ENCODE measurements at regions not wholly inside any gene's neighbourhood (a gene's known extent, or its start where the extent isn't known, plus 50 kb on each side); places are given as distances from the start of the nearest gene placed in this dataset.
A peak's percentile ranks its signal among the peaks of the same experiment; 100 is the strongest.

- DNase-seq, result no peak
Observed at GRCh38 chr12:124167141-124167540, 127.8 kb upstream of the RFLNA start.

GRCh38 chr12:124168016-124168786 lies 126.7 kb upstream of the RFLNA start:
- no peak for DNase-seq

GRCh38 chr12:124169577-124170284 lies 125.2 kb upstream of the RFLNA start:
- DNase-seq, result no peak

- DNase-seq, result no peak
Observed at GRCh38 chr12:124170760-124171159, 124.1 kb upstream of the RFLNA start.

GRCh38 chr12:124171231-124171979 lies 123.5 kb upstream of the RFLNA start:
- no peak for DNase-seq

- no peak for DNase-seq
Observed at GRCh38 chr12:124172636-124173035, 122.3 kb upstream of the RFLNA start.

GRCh38 chr12:124173692-124174091 lies 121.2 kb upstream of the RFLNA start:
- DNase-seq, result no peak

- DNase-seq, result no peak
Observed at GRCh38 chr12:124174451-124175348, 120.2 kb upstream of the RFLNA start.

- DNase-seq, result no peak
Observed at GRCh38 chr12:124175704-124176103, 119.2 kb upstream of the RFLNA start.

GRCh38 chr12:124177276-124177950 lies 117.5 kb upstream of the RFLNA start:
- no peak for DNase-seq

GRCh38 chr12:124177951-124178316 lies 117.0 kb upstream of the RFLNA start:
- DNase-seq, result no peak

GRCh38 chr12:124179936-124180607 lies 114.8 kb upstream of the RFLNA start:
- DNase-seq, result no peak

GRCh38 chr12:124183172-124183571 lies 111.7 kb upstream of the RFLNA start:
- no peak for DNase-seq

GRCh38 chr12:124184456-124184855 lies 110.4 kb upstream of the RFLNA start:
- DNase-seq, result peak; percentile 4

GRCh38 chr12:124185971-124186686 lies 108.8 kb upstream of the RFLNA start:
- no peak for DNase-seq

GRCh38 chr12:124188084-124188483 lies 106.8 kb upstream of the RFLNA start:
- no peak for DNase-seq

- no peak for DNase-seq
Observed at GRCh38 chr12:124188561-124189405, 106.1 kb upstream of the RFLNA start.

GRCh38 chr12:124190312-124191023 lies 104.4 kb upstream of the RFLNA start:
- no peak for DNase-seq

- DNase-seq, result peak; percentile 7
Observed at GRCh38 chr12:124191024-124191359, 103.9 kb upstream of the RFLNA start.
